ENCODE measurements at regions not wholly inside any gene's neighbourhood (a gene's known extent, or its start where the extent isn't known, plus 50 kb on each side); places are given as distances from the start of the nearest gene placed in this dataset.
"Not testable (repeated sequence)": the region's sequence is repeated elsewhere in the genome, so short reads cannot be mapped to it uniquely, and the experiment has no call there.

- not testable (repeated sequence) for TF ChIP-seq CTCF, EP300 (IDR thresholded peaks at IDR 0.05)
Observed at GRCh38 chr17:20692706-20693105, 113.2 kb downstream of the CDRT15L2 start.
